H7 (cell line): ENCODE measurements at regions not wholly inside any gene's neighbourhood (a gene's known extent, or its start where the extent isn't known, plus 50 kb on each side); places are given as distances from the start of the nearest gene placed in this dataset.

Source experiments
- DNase-seq: peaks from one replicate; pipeline ENCODE4 v3.0.0; 2012
- H3K27me3 ChIP-seq: 2 replicates; pipeline ENCODE4 v1.6.0; 2011; ENCODE audit warnings: mild to moderate bottlenecking, low read length; ENCODE audit not compliant: control insufficient read depth, insufficient read depth
- H3K36me3 ChIP-seq: replicated peaks from 2 replicates; pipeline ENCODE4 v1.5.1; 2011; ENCODE audit warnings: low read length; ENCODE audit not compliant: control insufficient read depth, insufficient read depth
- H3K4me3 ChIP-seq: 2 replicates; pipeline ENCODE4 v1.5.1; 2011; ENCODE audit warnings: low read depth, mild to moderate bottlenecking, control low read depth, low read length, moderate library complexity; ENCODE audit not compliant: insufficient read depth

DNA sequence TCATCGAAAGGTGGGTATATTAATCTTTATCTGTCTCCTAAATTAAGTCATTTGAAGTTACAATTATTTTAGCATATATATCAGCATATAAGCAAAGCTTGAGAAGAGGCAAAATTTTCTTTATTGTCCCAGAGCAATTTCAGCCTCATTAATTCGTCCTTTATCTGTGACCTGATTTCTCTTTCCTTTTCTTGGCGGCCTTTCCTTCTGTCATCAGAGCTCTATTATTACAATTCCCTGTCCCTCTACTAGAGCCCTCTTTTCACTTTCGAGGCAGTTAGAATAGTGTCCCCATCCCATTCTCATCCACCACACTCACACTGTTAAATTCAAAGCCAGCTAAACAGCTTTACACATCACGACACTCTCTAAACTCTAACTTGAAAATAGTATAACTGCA lies 1293.2 kb upstream of the FAM98A start:
- Histone ChIP-seq H3K27me3 (no peaks in the 10 kb centered on the region), H3K36me3 (no peaks in the 10 kb centered on the region), H3K4me3 (no peak overlapping the region)
- DNase-seq, result no peak

GRCh38 chr2:34875091-34875745 lies 1276.1 kb upstream of the FAM98A start:
- DNase-seq, result no peak
- Histone ChIP-seq H3K4me3 (no peak overlapping the region), H3K36me3 (no peaks in the 10 kb centered on the region), H3K27me3 (no peaks in the 10 kb centered on the region)

GRCh38 chr2:34853646-34854045 lies 1254.5 kb upstream of the FAM98A start:
- Histone ChIP-seq H3K4me3 (no peak overlapping the region), H3K27me3 (no peaks in the 10 kb centered on the region)
- no peak for DNase-seq

DNA sequence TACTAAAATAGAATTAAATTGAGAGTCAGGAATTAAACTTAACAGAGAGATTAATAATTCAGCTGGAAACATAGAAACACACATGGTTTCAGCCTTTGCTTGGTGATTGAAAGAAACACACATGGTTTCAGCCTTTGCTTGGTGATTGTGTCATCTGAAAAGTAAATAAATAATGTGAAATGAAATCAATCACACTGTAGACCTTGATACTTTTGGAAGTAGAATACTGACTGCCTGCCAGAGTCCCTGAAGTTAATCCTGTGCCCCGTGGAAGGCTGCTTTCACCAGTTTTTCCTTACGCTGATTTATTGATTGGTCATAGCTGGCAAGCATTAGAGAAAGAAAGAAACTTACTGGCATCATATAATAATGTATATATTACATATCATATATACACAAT lies 1252.7 kb upstream of the FAM98A start:
- H3K36me3 ChIP-seq, result no peaks in the 10 kb centered on the region
- no peak overlapping the region for H3K4me3 ChIP-seq
- DNase-seq, result no peak
- no peaks in the 10 kb centered on the region for H3K27me3 ChIP-seq

More at GRCh38 chr2:34853646-34854045, 1254.5 kb upstream of the FAM98A start:
- no peaks in the 10 kb centered on the region for H3K36me3 ChIP-seq

DNA sequence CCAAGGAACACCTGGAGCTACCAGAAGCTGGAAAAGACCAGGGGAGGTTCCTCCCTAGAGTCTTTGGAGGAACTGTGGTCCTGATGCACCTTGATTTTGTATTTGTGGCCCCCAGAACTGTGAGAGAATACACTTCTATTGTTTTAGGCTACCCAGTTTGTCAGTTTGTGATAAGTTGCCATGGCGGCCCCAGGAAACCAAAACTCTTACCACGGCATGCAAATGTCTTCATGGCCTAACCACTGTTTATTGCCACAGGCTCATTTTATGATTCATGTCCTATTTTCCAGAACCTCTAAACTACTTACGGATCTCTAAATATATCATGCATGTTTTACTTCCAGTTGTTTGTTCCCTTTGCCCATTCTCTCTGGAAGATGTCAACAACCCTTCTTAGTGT lies 1250.7 kb upstream of the FAM98A start:
- no peaks in the 10 kb centered on the region for H3K27me3 ChIP-seq
- no peaks in the 10 kb centered on the region for H3K36me3 ChIP-seq
- no peak for DNase-seq
- H3K4me3 ChIP-seq, result no peak overlapping the region

DNA sequence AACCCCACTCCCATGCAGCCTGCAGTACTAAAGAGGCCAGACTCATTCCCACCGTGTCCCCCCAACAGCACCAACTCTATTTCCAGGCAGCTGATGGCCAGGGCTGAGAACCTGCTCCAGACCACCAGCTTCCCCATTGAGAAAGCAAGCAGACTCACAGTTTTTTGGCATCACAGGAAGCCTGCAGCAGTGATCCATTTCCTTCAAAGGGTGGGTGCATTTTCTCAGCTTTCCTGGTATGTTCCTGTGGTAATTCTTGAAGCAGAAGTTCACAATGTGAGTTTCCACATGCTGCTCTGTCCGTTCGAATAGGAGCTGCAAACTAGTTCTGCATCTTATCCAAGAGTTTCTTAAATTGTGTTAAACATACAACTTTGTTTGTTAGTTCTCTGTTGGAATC lies 1249.6 kb upstream of the FAM98A start:
- Histone ChIP-seq H3K36me3 (no peaks in the 10 kb centered on the region), H3K27me3 (no peaks in the 10 kb centered on the region), H3K4me3 (no peak overlapping the region)
- no peak for DNase-seq

DNA sequence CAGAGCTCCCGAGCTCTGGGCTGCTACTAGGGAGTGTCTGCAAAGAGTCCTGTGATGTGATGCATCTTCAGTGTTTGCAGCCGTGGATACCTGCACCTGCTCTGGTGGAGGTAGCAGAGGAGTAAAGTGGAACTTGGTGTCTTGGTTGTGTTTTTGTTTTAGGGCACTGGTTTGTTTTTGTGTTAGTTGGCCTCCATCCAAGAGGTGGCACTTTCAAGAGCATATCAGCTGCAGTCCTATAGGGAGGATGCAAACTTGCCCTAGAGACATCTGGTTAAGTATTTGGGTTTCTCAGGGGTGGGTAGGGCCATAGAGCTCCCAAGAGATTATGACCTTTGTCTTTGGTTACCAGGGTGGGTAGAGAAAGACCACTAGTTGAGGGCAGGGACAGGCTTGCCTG lies 1249.0 kb upstream of the FAM98A start:
- Histone ChIP-seq H3K4me3 (no peak overlapping the region), H3K36me3 (no peaks in the 10 kb centered on the region), H3K27me3 (no peaks in the 10 kb centered on the region)
- DNase-seq, result no peak

- no peak overlapping the region for H3K4me3 ChIP-seq
- DNase-seq, result no peak
- no peaks in the 10 kb centered on the region for H3K27me3 ChIP-seq
- H3K36me3 ChIP-seq, result no peaks in the 10 kb centered on the region
Measured at GRCh38 chr2:34844629-34845028, 1245.5 kb upstream of the FAM98A start.

GRCh38 chr2:34838408-34838807 lies 1239.3 kb upstream of the FAM98A start:
- Histone ChIP-seq H3K4me3 (no peak overlapping the region), H3K27me3 (no peaks in the 10 kb centered on the region), H3K36me3 (no peaks in the 10 kb centered on the region)
- DNase-seq, result no peak

- H3K27me3 ChIP-seq, result no peaks in the 10 kb centered on the region
- DNase-seq, result no peak
Measured at GRCh38 chr2:34836361-34836760, 1237.3 kb upstream of the FAM98A start.

DNA sequence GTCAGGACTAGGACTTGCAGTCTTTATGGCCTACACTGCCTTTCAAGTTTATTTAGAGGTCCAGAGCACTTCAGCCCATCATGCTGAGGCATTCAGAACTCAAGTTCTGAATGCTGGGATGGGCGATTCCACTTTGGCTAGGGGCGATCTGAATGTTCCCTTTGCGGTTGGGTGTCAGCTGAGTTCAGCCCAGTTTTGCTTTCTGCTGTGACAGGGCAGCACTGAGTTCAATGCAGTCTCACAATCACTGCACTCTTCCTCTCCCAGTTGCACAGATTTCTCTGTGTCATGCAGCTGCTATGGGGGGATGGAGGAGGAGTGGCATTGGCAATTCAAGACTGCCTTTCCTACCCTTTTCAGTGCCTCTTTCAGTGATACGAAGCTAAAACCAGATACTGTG lies 1232.0 kb upstream of the FAM98A start:
- H3K27me3 ChIP-seq, result no peaks in the 10 kb centered on the region

More at GRCh38 chr2:34836361-34836760, 1237.3 kb upstream of the FAM98A start:
- no peak overlapping the region for H3K4me3 ChIP-seq
- H3K36me3 ChIP-seq, result no peaks in the 10 kb centered on the region

GRCh38 chr2:34828481-34828880 lies 1229.4 kb upstream of the FAM98A start:
- no peak for DNase-seq
- Histone ChIP-seq H3K27me3 (no peaks in the 10 kb centered on the region), H3K4me3 (no peak overlapping the region), H3K36me3 (no peaks in the 10 kb centered on the region)

More for the DNA sequence above, 1232.0 kb upstream of the FAM98A start:
- no peak for DNase-seq
- H3K36me3 ChIP-seq, result no peaks in the 10 kb centered on the region
- no peak overlapping the region for H3K4me3 ChIP-seq

DNA sequence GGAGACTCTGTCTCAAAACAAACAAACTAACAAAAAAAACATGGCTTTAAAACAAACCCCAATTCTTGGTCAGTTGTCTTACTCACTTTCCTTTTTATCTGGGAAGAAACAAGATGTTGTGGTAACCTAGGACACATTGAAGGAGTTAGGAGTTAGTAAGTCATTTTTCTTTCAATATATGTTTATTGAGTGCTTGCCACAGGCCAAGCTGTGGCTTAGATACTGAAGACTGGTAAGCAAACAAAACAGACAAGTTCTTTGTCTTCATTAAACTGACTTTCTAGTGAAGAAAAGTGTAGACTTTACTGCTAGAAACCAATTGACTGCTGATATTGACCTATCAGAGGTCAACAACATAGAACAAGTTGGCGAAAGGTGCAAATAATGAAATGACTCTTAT lies 1228.3 kb upstream of the FAM98A start:
- no peaks in the 10 kb centered on the region for H3K36me3 ChIP-seq
- H3K27me3 ChIP-seq, result no peaks in the 10 kb centered on the region
- DNase-seq, result no peak
- no peak overlapping the region for H3K4me3 ChIP-seq

DNA sequence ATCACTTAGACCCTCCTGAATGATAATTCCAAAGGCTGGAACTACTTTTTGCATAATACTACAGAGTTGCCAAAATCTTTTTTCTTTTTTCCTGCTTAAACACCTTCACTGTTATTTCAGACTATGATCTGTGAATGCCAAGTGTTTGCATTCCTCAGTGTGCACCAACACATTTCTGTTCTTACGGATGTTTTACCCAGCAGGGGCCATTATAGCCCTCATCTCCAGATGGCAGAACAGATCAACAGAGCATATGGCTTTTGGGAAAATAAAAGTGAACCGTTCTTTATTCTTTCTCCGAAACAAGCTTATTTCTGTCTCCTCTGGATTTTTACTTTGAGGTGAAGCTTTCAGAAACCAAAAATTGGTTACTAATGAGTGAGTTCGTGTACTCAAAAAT lies 1226.6 kb upstream of the FAM98A start:
- Histone ChIP-seq H3K36me3 (no peaks in the 10 kb centered on the region), H3K4me3 (no peak overlapping the region), H3K27me3 (no peaks in the 10 kb centered on the region)
- no peak for DNase-seq

DNA sequence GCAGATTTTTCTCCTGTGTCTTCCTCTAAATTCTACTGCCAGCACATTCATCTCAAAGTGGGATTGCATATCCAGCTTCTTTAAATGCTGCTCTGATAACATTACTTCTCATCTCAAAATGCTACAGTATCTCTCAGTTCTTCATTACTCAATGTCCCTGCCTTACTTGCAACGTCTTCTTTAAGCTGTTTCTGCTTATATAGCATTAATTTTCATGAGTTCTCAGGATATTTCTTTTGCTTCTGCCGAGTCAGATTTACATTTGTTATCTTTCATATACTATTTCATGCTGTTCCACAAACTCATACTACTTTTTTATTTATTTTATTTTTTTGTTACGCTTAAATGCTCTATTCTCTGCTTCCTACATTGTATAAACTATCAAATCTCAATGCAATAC lies 1223.5 kb upstream of the FAM98A start:
- Histone ChIP-seq H3K4me3 (no peak overlapping the region), H3K36me3 (no peaks in the 10 kb centered on the region), H3K27me3 (no peaks in the 10 kb centered on the region)
- no peak for DNase-seq
